Ovary (tissue), 7 donors: ENCODE measurements at regions not wholly inside any gene's neighbourhood (a gene's known extent, or its start where the extent isn't known, plus 50 kb on each side); places are given as distances from the start of the nearest gene placed in this dataset.

Experiments used
- DNase-seq, 5 donors: peaks; one replicate each; pipeline ENCODE4 v3.0.0-alpha.2; 2019 to 2020
- H3K27ac ChIP-seq, 2 donors: fragments of 200-600 bp; one replicate each; pipeline versions ENCODE4 v1.5.1 to v1.8.0; 2019 to 2022
- H3K27me3 ChIP-seq: fragments of 200-600 bp; one replicate; pipeline ENCODE4 v1.8.0; 2022
- H3K36me3 ChIP-seq: fragments of 200-600 bp; sonication (generic); one replicate; pipeline ENCODE4 v1.5.1; 2019
- H3K4me1 ChIP-seq: one replicate; pipeline ENCODE4 v1.8.1; 2013; ENCODE audit warnings: mild to moderate bottlenecking, moderate library complexity; ENCODE audit not compliant: insufficient read depth
- H3K4me3 ChIP-seq: fragments of 200-600 bp; sonication (generic); one replicate; pipeline ENCODE4 v1.5.1; 2017
- H3K9me3 ChIP-seq, 2 donors: fragments of 200-600 bp in 1 of 2; sonication (generic) in 1 of 2; one replicate each; pipeline versions ENCODE4 v1.5.1 to v1.8.1; 2013 to 2019; ENCODE audit warnings: mild to moderate bottlenecking in 1 of 2, moderate library complexity in 1 of 2
- CTCF ChIP-seq, 3 donors: fragments of 450-650 bp in 2 of 3; fragments of 200-600 bp in 1 of 3; IDR thresholded peaks; one replicate each; pipeline versions ENCODE4 v1.5.1 to v1.8.0; 2016 to 2022; ENCODE audit warnings: antibody characterized with exemption in 3 of 3, mild to moderate bottlenecking in 1 of 3
- EP300 ChIP-seq: sonication (generic); formaldehyde crosslinking; IDR thresholded peaks from one replicate; pipeline ENCODE4 v1.6.1; 2017; ENCODE audit warnings: antibody characterized with exemption
- POLR2A ChIP-seq: fragments of 450-650 bp; IDR thresholded peaks from one replicate; pipeline ENCODE4 v1.6.1; 2017; ENCODE audit warnings: antibody characterized with exemption, mild to moderate bottlenecking, moderate library complexity
- WGBS, 3 donors: extraction: QIAGEN DNeasy Blood & Tissue Kit in 1 of 3; methylation state at CpG; one replicate each; pipeline versions ENCODE4 v1.1.5 to v1.1.7; 2013 to 2017; 5-methylcytosine and 5-hydroxymethylcytosine counted together
- intact Hi-C, 4 donors: fragments of 100-400 bp; cut with DNase I; formaldehyde crosslinking; loops; one replicate each; pipeline versions ENCODE4 v1.11.0 to v1.15.1; 2022 to 2023
- donor health status: DM: no; HTN: no; CAD: no; lungs with moderate emphysema.
- donor health status: DM: no; HTN: no; CAD: no.
- donor health status: Bipolar disorder and iron deficiency.
- donor health status: DM: no; HTN: no; CAD: no.
- donor health status: DM: yes; HTN: yes; CAD: no.

DNA sequence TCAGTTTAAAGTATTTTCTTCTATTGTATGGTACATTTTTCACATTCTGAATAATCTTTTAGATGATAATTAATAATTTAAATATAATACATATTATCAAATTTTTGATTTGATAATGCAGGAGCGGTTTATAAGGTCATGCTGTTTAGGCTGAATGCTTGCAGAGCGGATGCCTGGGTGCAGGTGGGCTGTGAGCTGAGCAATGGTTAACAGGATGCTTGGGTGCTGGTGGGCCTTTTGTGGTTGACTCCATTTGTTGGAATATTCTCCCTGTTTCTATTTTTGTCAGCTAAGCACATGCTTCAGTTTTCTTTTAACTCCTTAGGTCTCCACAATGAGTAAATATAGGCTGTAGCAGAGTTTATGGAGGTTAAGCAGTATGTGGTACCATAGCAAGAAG is 1549.3 kb downstream of the OTOL1 start:
- Histone ChIP-seq H3K27me3 (no peaks in the 10 kb centered on the region), H3K36me3 (no peaks in the 10 kb centered on the region), H3K9me3 (no peaks in the 10 kb centered on the region), H3K27ac (no peak overlapping the region), H3K4me3 (no peak overlapping the region), H3K4me1 (no peaks in the 10 kb centered on the region)
- no peak for DNase-seq
- no peak for TF ChIP-seq CTCF (IDR thresholded peaks at IDR 0.05)
- TF ChIP-seq POLR2A: no peak
- TF ChIP-seq EP300: no peak
- intact Hi-C loops: no loop called here
- 88 to 92% (median 91%) methylated on average over 2 of the region's 2 CpGs for WGBS, 3 donors

- Histone ChIP-seq H3K4me3 (no peak overlapping the region), H3K27ac (no peak overlapping the region), H3K9me3 (no peaks in the 10 kb centered on the region), H3K27me3 (no peaks in the 10 kb centered on the region), H3K36me3 (no peaks in the 10 kb centered on the region), H3K4me1 (no peaks in the 10 kb centered on the region)
- TF ChIP-seq CTCF (IDR thresholded peaks at IDR 0.05): no peak
- TF ChIP-seq POLR2A: no peak
- TF ChIP-seq EP300: no peak
- DNase-seq: no peak
- no CpG with 5 or more reads among the region's 1 CpG for WGBS, 3 donors
- intact Hi-C loops: no loop called here
These were observed 1552.3 kb downstream of the OTOL1 start for GRCh38 chr3:163048881-163049280.

- TF ChIP-seq CTCF (IDR thresholded peaks at IDR 0.05) (no peak), POLR2A (no peak), EP300 (no peak)
- Histone ChIP-seq H3K27ac (no peak overlapping the region), H3K27me3 (no peaks in the 10 kb centered on the region), H3K4me1 (no peaks in the 10 kb centered on the region), H3K9me3 (no peaks in the 10 kb centered on the region), H3K4me3 (no peak overlapping the region), H3K36me3 (no peaks in the 10 kb centered on the region)
- intact Hi-C loops: no loop called here
- WGBS, 3 donors: 22 to 47% (median 33%) methylated on average over 2 of the region's 2 CpGs
- DNase-seq: peak in 1 of 5 donors; percentile 17
These were observed 1560.4 kb downstream of the OTOL1 start for GRCh38 chr3:163056874-163057497.

DNA sequence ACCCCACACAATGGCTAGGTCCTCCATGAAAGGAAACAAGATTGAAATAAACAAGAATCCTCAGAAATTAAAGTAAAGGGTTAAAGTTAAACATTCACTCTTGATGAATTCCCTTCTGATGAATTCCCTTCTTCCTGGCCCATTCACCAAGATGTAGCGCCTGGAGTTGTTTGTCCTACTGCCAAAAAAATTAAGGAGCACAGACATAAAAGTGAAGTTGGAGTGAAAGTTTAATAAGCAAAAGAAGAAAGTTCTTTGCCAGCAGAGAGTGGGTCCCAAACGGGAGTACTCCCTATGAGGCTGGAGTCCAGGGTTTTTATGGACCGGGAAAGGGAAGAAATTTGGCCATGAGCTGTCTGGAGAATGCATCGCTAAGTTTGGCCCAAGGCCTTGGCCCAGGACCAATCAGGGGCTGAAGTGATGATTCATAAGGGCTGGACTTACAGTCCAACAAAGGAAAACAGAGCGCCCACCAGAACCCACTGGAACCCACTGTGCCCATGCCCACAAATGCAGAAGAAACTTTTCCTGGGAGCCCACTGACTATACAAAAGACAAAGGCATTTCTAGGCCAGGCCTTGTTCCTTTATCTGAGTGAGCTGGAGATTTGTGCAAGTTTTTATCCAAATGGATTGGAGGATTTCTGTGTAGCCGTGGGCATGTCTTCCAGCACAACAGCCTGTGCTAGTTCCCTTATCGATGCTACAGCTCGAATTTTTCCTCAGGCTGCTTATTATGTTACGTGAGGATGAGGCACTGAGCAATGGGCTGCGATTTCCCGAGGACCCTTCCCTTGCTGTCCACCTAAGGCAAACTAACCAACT is 1561.6 kb downstream of the OTOL1 start:
- DNase-seq: peak in 3 of 5 donors; percentile 15 to 37 (median 28)
- no peak overlapping the region for H3K27ac ChIP-seq
- TF ChIP-seq POLR2A (no peak), EP300 (no peak), CTCF (IDR thresholded peaks at IDR 0.05) (no peak)
- H3K27me3 ChIP-seq: no peaks in the 10 kb centered on the region
- H3K4me3 ChIP-seq: no peak overlapping the region
- WGBS, 3 donors: 27 to 47% (median 37%) methylated on average over 11 of the region's 11 CpGs
- no peaks in the 10 kb centered on the region for H3K9me3 ChIP-seq
- H3K4me1 ChIP-seq: no peaks in the 10 kb centered on the region
- no peaks in the 10 kb centered on the region for H3K36me3 ChIP-seq
- intact Hi-C loops: no loop called here
